Activated CD8-positive, alpha-beta T cell treated with anti-CD3 and anti-CD28 coated beads for 36 hours (primary cell): ENCODE measurements at regions not wholly inside any gene's neighbourhood (a gene's known extent, or its start where the extent isn't known, plus 50 kb on each side); places are given as distances from the start of the nearest gene placed in this dataset.

ENCODE experiments used
- ATAC-seq: fragments of 200-7000 bp; cut with Tn5 transposase; one replicate; pipeline ENCODE4 v1.10.0; 2021; ENCODE audit warnings: mild to moderate bottlenecking, moderate library complexity
- CTCF ChIA-PET: fragments of 350-600 bp; sonication (Branson Sonifier 250); formaldehyde crosslinking; loops from one replicate; lab custom pipeline; 2021; ENCODE audit warnings: antibody characterized with exemption; lab: Charles Lee
- POLR2A ChIA-PET: fragments of 350-600 bp; sonication (Branson Sonifier 250); formaldehyde crosslinking; loops from one replicate; lab custom pipeline; 2021; ENCODE audit warnings: antibody characterized with exemption; lab: Charles Lee
- DNase-seq: peaks from one replicate; pipeline ENCODE4 v3.0.0-alpha.2; 2020
- H3K27ac Mint-ChIP-seq: one replicate; pipeline ENCODE4 v1.8.0; 2021; ENCODE audit warnings: mild to moderate bottlenecking, mixed read lengths
- H3K27me3 Mint-ChIP-seq: one replicate; pipeline ENCODE4 v1.8.0; 2021; ENCODE audit warnings: mixed read lengths
- H3K36me3 Mint-ChIP-seq: one replicate; pipeline ENCODE4 v1.8.0; 2021; ENCODE audit warnings: low read depth, mixed read lengths
- H3K4me1 Mint-ChIP-seq: one replicate; pipeline ENCODE4 v1.8.0; 2021; ENCODE audit warnings: low read depth, mixed read lengths
- H3K4me3 Mint-ChIP-seq: one replicate; pipeline ENCODE4 v1.8.0; 2021; ENCODE audit warnings: mild to moderate bottlenecking, moderate library complexity, mixed read lengths
- H3K9me3 Mint-ChIP-seq: one replicate; pipeline ENCODE4 v1.8.0; 2021; ENCODE audit warnings: mixed read lengths
- intact Hi-C: fragments of 100-400 bp; cut with micrococcal nuclease; formaldehyde crosslinking; loops from one replicate; pipeline ENCODE4 v1.10.0; 2022
- TF ChIP-seq, protein P1 (sequence below): fragments of 200-600 bp; IDR thresholded peaks from one replicate; pipeline ENCODE4 v1.8.0; 2022; ENCODE audit warnings: antibody characterized with exemption, mild to moderate bottlenecking

DNA sequence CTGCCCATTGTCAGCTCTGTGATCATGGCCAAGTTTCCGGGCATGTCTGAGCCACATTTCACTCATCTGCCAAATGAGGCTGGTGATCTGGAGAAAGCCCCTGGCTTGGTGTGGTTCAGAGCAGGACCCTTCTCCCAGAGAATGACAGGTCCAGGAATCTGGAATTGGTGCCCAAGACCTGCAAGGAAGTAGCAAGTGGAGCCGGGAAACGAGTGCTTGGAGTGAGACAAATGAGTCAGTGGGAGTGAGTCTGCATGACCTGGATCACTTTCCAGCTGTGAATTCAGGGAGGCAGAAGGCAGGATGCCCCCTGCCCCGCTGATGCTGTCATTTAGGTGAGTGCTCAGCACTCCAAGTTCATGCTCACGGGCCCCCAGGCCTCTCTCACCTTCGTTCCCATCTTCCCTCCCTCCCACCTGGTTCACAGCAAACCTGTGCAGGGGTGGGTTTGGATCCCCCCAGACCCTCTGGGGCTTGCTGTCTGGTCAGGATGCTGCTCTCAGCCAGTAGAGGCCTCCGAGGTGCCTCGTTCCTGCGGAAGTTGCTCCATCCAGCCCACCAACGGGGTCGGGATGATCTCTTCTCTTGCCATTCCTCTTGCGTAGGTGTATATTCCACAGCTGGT lies 104.4 kb downstream of the INHBB start:
- Mint-ChIP-seq H3K4me1 (no peaks in the 10 kb centered on the region), H3K27ac (no peak overlapping the region), H3K36me3 (no peaks in the 10 kb centered on the region), H3K9me3 (no peaks in the 10 kb centered on the region), H3K4me3 (no peak overlapping the region), H3K27me3 (peaks cover 1% of the 10 kb centered on the region)
- CTCF ChIA-PET, result no interaction called here
- intact Hi-C loops, result no loop called here
- DNase-seq (no peak), ATAC-seq (no peak)
- TF ChIP-seq, protein P1, sequence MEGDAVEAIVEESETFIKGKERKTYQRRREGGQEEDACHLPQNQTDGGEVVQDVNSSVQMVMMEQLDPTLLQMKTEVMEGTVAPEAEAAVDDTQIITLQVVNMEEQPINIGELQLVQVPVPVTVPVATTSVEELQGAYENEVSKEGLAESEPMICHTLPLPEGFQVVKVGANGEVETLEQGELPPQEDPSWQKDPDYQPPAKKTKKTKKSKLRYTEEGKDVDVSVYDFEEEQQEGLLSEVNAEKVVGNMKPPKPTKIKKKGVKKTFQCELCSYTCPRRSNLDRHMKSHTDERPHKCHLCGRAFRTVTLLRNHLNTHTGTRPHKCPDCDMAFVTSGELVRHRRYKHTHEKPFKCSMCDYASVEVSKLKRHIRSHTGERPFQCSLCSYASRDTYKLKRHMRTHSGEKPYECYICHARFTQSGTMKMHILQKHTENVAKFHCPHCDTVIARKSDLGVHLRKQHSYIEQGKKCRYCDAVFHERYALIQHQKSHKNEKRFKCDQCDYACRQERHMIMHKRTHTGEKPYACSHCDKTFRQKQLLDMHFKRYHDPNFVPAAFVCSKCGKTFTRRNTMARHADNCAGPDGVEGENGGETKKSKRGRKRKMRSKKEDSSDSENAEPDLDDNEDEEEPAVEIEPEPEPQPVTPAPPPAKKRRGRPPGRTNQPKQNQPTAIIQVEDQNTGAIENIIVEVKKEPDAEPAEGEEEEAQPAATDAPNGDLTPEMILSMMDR, result no peak
- POLR2A ChIA-PET, result no interaction called here

DNA sequence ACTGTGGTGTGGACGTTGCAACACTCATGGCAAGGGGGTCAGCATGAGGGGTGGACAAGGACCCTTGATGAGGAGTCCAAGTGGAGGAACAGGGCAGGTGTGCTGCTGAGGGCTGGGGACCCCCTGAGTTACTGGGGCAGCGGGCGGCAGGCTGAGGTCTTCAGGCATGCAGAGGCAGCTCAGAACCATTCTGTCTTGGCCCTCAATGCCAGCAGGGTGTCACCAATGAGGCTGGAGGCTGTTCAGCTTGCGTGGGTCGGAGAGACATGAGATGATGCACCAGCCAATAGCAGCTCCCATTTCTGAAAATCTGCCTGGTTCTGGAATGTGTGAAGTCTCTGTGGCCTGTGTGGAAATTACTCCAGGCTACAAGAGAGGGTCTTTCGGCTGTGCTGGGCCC lies 105.4 kb downstream of the INHBB start:
- no peak overlapping the region for H3K27ac Mint-ChIP-seq
- H3K36me3 Mint-ChIP-seq, result no peaks in the 10 kb centered on the region
- ChIA-PET POLR2A (no interaction called here), CTCF (no interaction called here)
- intact Hi-C loops, result no loop called here
- H3K4me3 Mint-ChIP-seq, result no peak overlapping the region
- H3K4me1 Mint-ChIP-seq, result no peaks in the 10 kb centered on the region
- no peak for ATAC-seq
- no peak for DNase-seq
- H3K27me3 Mint-ChIP-seq, result peaks cover 1% of the 10 kb centered on the region
- TF ChIP-seq, protein P1, result no peak
- no peaks in the 10 kb centered on the region for H3K9me3 Mint-ChIP-seq

DNA sequence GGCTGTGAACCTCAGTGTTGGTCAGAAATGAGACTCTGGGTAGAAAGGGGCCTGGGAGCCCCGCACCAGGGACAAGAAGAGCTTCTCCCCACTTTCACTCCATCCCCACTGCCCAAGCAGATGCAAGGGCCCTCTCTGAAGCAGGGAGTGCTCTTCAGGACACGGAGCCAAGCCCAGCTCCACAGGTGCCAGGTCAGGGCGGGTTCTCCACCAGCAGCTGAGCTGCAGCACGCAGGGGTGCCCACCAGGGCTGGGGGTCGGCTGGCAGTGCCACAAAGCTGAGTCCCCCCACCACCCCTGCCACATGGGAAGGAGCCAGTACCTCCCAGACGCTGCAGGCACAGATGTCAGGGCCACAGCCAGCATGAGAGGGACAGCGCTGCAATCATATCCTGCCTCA lies 106.2 kb downstream of the INHBB start:
- POLR2A ChIA-PET, result no interaction called here
- TF ChIP-seq, protein P1, result no peak
- no peak for ATAC-seq
- H3K27ac Mint-ChIP-seq, result no peak overlapping the region
- no peak for DNase-seq
- H3K4me1 Mint-ChIP-seq, result no peaks in the 10 kb centered on the region
- CTCF ChIA-PET, result interaction anchor here (1.2 kb wide), 1 partner anchor 109 kb away, joined by 3 read pairs; no protein-coding TSS in a partner anchor
- H3K9me3 Mint-ChIP-seq, result no peaks in the 10 kb centered on the region
- no peaks in the 10 kb centered on the region for H3K36me3 Mint-ChIP-seq
- H3K4me3 Mint-ChIP-seq, result no peak overlapping the region
- H3K27me3 Mint-ChIP-seq, result no peaks in the 10 kb centered on the region
- intact Hi-C loops, result no loop called here

- no peaks in the 10 kb centered on the region for H3K27me3 Mint-ChIP-seq
- peaks cover 3% of the 10 kb centered on the region for H3K9me3 Mint-ChIP-seq
- no peaks in the 10 kb centered on the region for H3K36me3 Mint-ChIP-seq
- DNase-seq (no peak), ATAC-seq (no peak)
- ChIA-PET CTCF (interaction anchor here (1.2 kb wide), 1 partner anchor 110 kb away, joined by 3 read pairs; no protein-coding TSS in a partner anchor), POLR2A (no interaction called here)
- TF ChIP-seq, protein P1, result no peak
- H3K4me3 Mint-ChIP-seq, result no peak overlapping the region
- intact Hi-C loops, result no loop called here
- H3K27ac Mint-ChIP-seq, result no peak overlapping the region
- H3K4me1 Mint-ChIP-seq, result no peaks in the 10 kb centered on the region
Measured at GRCh38 chr2:120452945-120453634, 107.2 kb downstream of the INHBB start.

DNA sequence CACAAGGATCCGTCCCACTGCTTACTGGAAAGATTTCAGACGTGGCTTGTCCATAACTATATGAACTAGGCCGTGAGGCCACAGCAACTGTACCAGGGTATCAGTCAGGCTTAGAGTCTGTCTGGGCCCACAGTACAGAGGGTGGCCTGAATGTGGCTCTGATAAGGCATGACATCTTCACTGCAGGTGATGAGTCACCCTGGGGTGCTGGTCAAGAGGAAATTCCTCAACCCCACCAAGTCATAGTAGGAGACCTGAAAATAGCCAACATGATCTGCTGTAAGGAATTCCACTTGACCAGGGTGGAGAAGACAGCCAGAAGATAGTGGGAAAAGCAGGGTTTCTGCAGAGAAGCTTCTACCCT lies 107.7 kb downstream of the INHBB start:
- Mint-ChIP-seq H3K27me3 (no peaks in the 10 kb centered on the region), H3K27ac (no peak overlapping the region), H3K4me3 (no peak overlapping the region), H3K36me3 (no peaks in the 10 kb centered on the region), H3K4me1 (no peaks in the 10 kb centered on the region), H3K9me3 (peaks cover 8% of the 10 kb centered on the region)
- ChIA-PET CTCF (no interaction called here), POLR2A (no interaction called here)
- intact Hi-C loops, result no loop called here
- no peak for DNase-seq
- no peak for ATAC-seq
- TF ChIP-seq, protein P1, result no peak
